Keratinocyte (primary cell): ENCODE measurements at regions not wholly inside any gene's neighbourhood (a gene's known extent, or its start where the extent isn't known, plus 50 kb on each side); places are given as distances from the start of the nearest gene placed in this dataset.

Source experiments
- DNase-seq: peaks from one replicate; pipeline ENCODE4 v3.0.0-alpha.2; 2011; ENCODE audit warnings: low read depth, missing footprints, low spot score
- FAIRE-seq: peaks from 2 replicates; lab custom pipeline; 2011; peaks lifted over from hg19 to GRCh38; lab: Jason Lieb, UNC
- H2AFZ ChIP-seq: 2 replicates; pipeline ENCODE4 v1.6.0; 2012; ENCODE audit warnings: low read length, control low read depth, inconsistent platforms; ENCODE audit not compliant: control insufficient read depth
- H3K27ac ChIP-seq: 2 replicates; pipeline ENCODE4 v1.5.1; 2011; ENCODE audit warnings: low read length; ENCODE audit not compliant: control insufficient read depth, insufficient read depth
- H3K27me3 ChIP-seq: 3 replicates; pipeline ENCODE4 v1.6.0; 2011; ENCODE audit warnings: low read length; ENCODE audit not compliant: control insufficient read depth, insufficient read depth; ENCODE audit errors: extremely low read depth
- H3K36me3 ChIP-seq, 2 experiments: 2 replicates in 1 of 2; 3 replicates in 1 of 2; pipeline ENCODE4 v1.5.1; 2011; ENCODE audit warnings: low read length in 2 of 2, mild to moderate bottlenecking in 1 of 2; ENCODE audit not compliant: control insufficient read depth in 2 of 2, insufficient read depth in 2 of 2; ENCODE audit errors: extremely low read depth in 1 of 2
- H3K4me1 ChIP-seq: 3 replicates; pipeline ENCODE4 v1.5.1; 2011; ENCODE audit warnings: low read length; ENCODE audit not compliant: control insufficient read depth, insufficient read depth; ENCODE audit errors: extremely low read depth
- H3K4me2 ChIP-seq: 3 replicates; pipeline ENCODE4 v1.6.0; 2011; ENCODE audit warnings: low read depth, low read length; ENCODE audit not compliant: control insufficient read depth, insufficient read depth; ENCODE audit errors: extremely low read depth
- H3K4me3 ChIP-seq, 3 experiments: fragments of 200-600 bp in 1 of 3; sonication (generic) in 1 of 3; 2 replicates in 2 of 3; 3 replicates in 1 of 3; pipeline ENCODE4 v1.5.1; 2011 to 2016; ENCODE audit warnings: low read length in 3 of 3, mild to moderate bottlenecking in 3 of 3, control low read depth in 2 of 3, inconsistent platforms in 1 of 3, low read depth in 1 of 3, mixed read lengths in 1 of 3, mixed run types in 1 of 3, moderate library complexity in 1 of 3; ENCODE audit not compliant: control insufficient read depth in 2 of 3, insufficient read depth in 2 of 3; ENCODE audit errors: extremely low read depth in 1 of 3
- H3K79me2 ChIP-seq: 2 replicates; pipeline ENCODE4 v1.6.0; 2012; ENCODE audit warnings: low read length; ENCODE audit not compliant: control insufficient read depth, insufficient read depth
- H3K9ac ChIP-seq: 3 replicates; pipeline ENCODE4 v1.6.0; 2011; ENCODE audit warnings: low read length; ENCODE audit not compliant: control insufficient read depth, insufficient read depth; ENCODE audit errors: extremely low read depth
- H3K9me1 ChIP-seq: 3 replicates; pipeline ENCODE4 v1.6.0; 2011; ENCODE audit warnings: low read length; ENCODE audit not compliant: control insufficient read depth, insufficient read depth; ENCODE audit errors: extremely low read depth
- H3K9me3 ChIP-seq: 2 replicates; pipeline ENCODE4 v1.5.1; 2012; ENCODE audit warnings: low read depth, low read length; ENCODE audit not compliant: control insufficient read depth
- H4K20me1 ChIP-seq: 3 replicates; pipeline ENCODE4 v1.6.0; 2011; ENCODE audit warnings: low read length; ENCODE audit not compliant: control insufficient read depth, insufficient read depth; ENCODE audit errors: extremely low read depth
- EZH2 ChIP-seq: IDR thresholded peaks from one replicate; pipeline ENCODE4 v1.6.1; 2012; ENCODE audit warnings: inconsistent platforms, mild to moderate bottlenecking, low read length, moderate library complexity
- dilution Hi-C: fragments of 300-500 bp; cut with MboI; formaldehyde crosslinking; loops from one replicate; pipeline ENCODE4 v1.7.0; 2020; ENCODE audit warnings: low sequenced_read_pairs; ENCODE audit not compliant: extremely low pct_ligation_motif_present
- TF ChIP-seq, protein P1 (sequence below), 3 experiments: IDR thresholded peaks in 1 of 3; conservative IDR thresholded peaks in 1 of 3; optimal IDR thresholded peaks in 1 of 3; 2 replicates in 2 of 3; 3 replicates in 1 of 3; pipeline versions ENCODE3 to v1.5.1; 2011; ENCODE audit warnings: low read length in 3 of 3, mild to moderate bottlenecking in 3 of 3, moderate library complexity in 2 of 3, control low read depth in 1 of 3, inconsistent platforms in 1 of 3; ENCODE audit not compliant: insufficient read depth in 2 of 3; ENCODE audit errors: extremely low read depth in 1 of 3

DNA sequence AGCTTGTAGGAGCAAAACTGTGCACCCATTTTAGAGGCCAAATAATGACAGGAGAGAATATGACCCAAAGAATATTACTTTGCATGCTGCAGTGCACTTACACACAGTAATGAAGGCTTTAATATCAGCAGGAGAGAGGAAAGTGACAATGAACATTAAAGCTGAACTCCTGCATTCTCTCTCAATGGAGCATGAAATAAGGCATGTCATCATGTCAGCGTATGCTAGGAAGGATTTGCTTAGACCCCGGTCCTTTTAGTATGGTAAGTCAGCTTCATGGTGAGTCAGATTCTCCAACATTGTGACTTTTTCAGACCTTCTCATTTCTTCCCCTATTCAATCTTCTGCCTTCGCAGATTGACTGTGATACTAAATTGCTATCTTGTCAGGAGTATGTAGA is 210.7 kb upstream of the TMPRSS15 start:
- Histone ChIP-seq H4K20me1 (no peaks in the 10 kb centered on the region), H3K9me3 (no peaks in the 10 kb centered on the region), H3K4me2 (no peak overlapping the region), H3K27ac (no peak overlapping the region), H3K9me1 (no peaks in the 10 kb centered on the region), H3K27me3 (no peaks in the 10 kb centered on the region), H3K36me3 (no peaks in the 10 kb centered on the region), H3K4me1 (no peaks in the 10 kb centered on the region), H3K9ac (no peak overlapping the region), H2AFZ (no peak overlapping the region), H3K4me3 (no peak overlapping the region), H3K79me2 (no peaks in the 10 kb centered on the region)
- no peak for TF ChIP-seq EZH2
- TF ChIP-seq, protein P1, sequence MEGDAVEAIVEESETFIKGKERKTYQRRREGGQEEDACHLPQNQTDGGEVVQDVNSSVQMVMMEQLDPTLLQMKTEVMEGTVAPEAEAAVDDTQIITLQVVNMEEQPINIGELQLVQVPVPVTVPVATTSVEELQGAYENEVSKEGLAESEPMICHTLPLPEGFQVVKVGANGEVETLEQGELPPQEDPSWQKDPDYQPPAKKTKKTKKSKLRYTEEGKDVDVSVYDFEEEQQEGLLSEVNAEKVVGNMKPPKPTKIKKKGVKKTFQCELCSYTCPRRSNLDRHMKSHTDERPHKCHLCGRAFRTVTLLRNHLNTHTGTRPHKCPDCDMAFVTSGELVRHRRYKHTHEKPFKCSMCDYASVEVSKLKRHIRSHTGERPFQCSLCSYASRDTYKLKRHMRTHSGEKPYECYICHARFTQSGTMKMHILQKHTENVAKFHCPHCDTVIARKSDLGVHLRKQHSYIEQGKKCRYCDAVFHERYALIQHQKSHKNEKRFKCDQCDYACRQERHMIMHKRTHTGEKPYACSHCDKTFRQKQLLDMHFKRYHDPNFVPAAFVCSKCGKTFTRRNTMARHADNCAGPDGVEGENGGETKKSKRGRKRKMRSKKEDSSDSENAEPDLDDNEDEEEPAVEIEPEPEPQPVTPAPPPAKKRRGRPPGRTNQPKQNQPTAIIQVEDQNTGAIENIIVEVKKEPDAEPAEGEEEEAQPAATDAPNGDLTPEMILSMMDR (optimal IDR thresholded peaks at IDR 0.05 in 1 of 3, IDR thresholded peaks at IDR 0.05 in 1 of 3, conservative IDR thresholded peaks at IDR 0.05 in 1 of 3; ENCODE audit: extremely low read depth in 1 of 3, insufficient read depth in 2 of 3, low read length in 3 of 3), result no peak
- FAIRE-seq (no peak), DNase-seq (no peak)
- dilution Hi-C loops, result no loop called here

DNA sequence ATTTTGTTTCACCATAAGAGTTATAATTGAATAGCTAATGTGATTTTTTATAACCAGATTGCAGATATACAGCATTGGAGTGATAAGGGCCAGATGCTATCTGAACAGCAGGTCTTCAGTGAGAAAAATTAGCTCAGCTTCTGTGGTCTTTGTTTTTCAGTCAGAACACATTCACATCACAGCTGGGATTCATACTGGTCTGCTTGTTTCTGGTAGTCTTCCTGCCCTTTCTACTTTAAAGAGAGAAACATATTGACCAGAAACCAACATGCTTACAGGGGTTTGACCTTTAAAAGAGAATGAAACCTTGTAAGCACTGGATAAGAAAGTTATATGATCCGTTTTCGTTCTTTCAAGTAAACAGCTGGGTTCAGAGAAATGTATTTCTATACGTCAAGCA is 213.7 kb upstream of the TMPRSS15 start:
- dilution Hi-C loops, result no loop called here
- DNase-seq (no peak), FAIRE-seq (no peak)
- H3K9me1 ChIP-seq, result no peaks in the 10 kb centered on the region
- H3K4me3 ChIP-seq, result no peak overlapping the region
- no peak overlapping the region for H3K9ac ChIP-seq
- H3K27me3 ChIP-seq, result no peaks in the 10 kb centered on the region
- H4K20me1 ChIP-seq, result no peaks in the 10 kb centered on the region
- no peak for TF ChIP-seq EZH2
- TF ChIP-seq, protein P1 (optimal IDR thresholded peaks at IDR 0.05 in 1 of 3, IDR thresholded peaks at IDR 0.05 in 1 of 3, conservative IDR thresholded peaks at IDR 0.05 in 1 of 3; ENCODE audit: extremely low read depth in 1 of 3, insufficient read depth in 2 of 3, low read length in 3 of 3), result no peak
- no peaks in the 10 kb centered on the region for H3K4me1 ChIP-seq
- H3K27ac ChIP-seq, result no peak overlapping the region
- H2AFZ ChIP-seq, result no peak overlapping the region
- no peak overlapping the region for H3K4me2 ChIP-seq
- no peaks in the 10 kb centered on the region for H3K79me2 ChIP-seq
- no peaks in the 10 kb centered on the region for H3K36me3 ChIP-seq
- no peaks in the 10 kb centered on the region for H3K9me3 ChIP-seq
